ENCODE measurements at regions not wholly inside any gene's neighbourhood (a gene's known extent, or its start where the extent isn't known, plus 50 kb on each side); places are given as distances from the start of the nearest gene placed in this dataset.

- no peak for DNase-seq
Measured at GRCh38 chr7:68518060-68518459, 1080.2 kb upstream of the AUTS2 start.

GRCh38 chr7:68524126-68524525 lies 1074.1 kb upstream of the AUTS2 start:
- DNase-seq: no peak

GRCh38 chr7:68529221-68529620 lies 1069.1 kb upstream of the AUTS2 start:
- no peak for DNase-seq

DNA sequence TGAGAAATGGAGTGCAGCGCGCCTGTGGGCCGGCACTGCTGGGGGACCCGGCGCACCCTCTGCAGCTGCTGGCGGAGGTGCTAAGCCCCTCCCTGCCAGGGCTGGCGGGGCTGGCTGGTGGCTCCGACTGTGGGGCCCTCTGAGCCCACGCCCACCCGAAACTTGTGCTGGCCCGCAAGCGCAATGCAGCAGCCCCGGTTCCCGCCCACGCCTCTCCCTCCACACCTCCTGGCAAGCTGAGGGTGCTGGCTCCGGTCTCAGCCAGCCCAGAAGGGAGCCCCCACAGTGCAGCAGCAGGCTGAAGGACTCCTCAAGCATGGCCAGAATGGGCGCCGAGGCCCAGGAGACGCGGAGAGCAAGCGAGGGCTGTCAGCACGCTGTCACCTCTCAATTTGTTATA lies 1063.0 kb upstream of the AUTS2 start:
- DNase-seq: no peak

DNA sequence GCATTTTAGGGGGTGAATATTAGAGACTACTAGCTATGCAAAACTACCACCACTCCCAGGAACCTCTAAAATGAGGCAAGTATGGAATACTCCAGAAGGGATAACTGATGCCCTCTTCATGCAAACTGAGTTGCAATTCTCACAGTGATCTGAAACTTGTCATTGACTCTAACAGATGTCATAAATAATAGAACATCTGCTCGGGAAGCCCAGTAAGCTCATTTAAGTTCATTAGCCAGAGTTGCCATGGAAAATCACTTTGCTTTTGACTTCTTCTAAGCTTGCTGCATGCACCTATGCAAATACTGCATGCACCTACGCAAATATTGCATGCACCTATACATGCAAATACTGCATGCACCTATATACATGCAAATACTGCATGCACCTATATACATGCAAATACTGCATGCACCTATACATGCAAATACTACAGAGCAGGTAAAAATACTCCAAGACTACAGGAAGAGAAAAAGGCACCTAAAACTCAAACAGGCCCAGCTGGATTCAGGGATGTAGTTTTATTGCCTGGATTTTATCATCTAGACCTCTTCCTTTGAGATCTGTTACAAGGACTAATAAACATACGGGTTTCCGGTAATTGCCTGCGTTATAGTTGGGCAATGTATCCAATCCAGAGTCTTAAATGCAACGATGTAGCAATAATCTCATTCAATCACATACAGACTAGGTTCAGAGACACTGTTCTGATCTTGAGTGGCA lies 1061.1 kb upstream of the AUTS2 start:
- DNase-seq: no peak

GRCh38 chr7:68537774-68538071 lies 1060.6 kb upstream of the AUTS2 start:
- DNase-seq: no peak

DNA sequence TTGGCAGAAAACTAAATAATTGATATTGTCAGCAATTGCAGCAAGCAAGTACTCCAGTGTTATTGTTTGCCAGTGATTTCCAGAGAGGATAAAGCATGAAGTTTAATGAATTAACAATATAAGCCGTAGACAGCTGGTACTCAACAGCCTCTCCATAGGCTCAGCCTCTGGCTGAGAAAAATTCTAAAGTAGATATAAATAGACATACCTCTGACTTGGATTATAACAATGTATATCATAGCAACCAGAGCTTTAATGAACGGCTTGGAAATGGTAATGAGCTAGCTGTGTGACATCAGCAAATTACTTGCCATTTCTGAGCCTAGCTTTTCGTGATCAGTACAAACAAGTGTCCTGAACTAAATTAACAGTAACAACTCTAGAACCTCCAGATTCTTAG lies 1055.4 kb upstream of the AUTS2 start:
- no peak for DNase-seq

DNA sequence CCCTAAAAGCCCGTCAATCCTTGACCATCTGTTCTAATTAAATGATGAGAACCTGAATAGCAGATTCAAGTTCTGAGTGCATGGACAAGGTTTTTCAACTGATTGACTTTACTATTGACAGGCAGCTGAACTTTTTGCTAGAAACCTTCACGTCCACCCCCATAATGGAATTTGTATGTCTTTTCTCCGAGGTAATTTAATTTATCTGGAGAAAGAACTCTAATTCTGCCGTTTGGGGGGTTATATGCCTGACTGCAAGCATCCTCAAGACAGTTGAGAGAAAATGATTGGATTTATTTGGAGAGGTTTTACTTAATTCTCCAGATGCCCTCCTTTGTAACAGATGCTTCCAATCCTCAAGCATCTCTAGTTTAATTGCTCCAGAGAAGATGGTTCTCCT lies 1053.4 kb upstream of the AUTS2 start:
- DNase-seq: no peak

DNA sequence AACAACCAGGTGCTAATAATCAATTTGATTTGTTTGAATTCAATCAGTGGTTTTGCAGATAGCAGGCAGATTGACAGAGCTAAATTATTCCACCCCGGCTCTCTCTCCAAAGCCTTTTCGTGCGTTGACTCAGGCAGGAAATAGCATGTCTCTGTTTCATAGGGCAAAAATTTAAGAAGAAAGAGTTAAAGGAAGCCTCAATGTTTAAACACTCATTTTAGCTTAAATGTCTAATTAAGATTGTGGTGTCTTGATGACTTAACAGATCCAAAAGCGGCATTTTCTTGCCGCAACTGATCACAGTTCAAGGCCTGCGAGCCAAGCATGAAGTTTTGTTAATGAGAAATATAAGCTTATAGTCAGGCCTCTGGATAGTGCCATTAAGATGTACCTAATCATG lies 1051.1 kb upstream of the AUTS2 start:
- no peak for DNase-seq

DNA sequence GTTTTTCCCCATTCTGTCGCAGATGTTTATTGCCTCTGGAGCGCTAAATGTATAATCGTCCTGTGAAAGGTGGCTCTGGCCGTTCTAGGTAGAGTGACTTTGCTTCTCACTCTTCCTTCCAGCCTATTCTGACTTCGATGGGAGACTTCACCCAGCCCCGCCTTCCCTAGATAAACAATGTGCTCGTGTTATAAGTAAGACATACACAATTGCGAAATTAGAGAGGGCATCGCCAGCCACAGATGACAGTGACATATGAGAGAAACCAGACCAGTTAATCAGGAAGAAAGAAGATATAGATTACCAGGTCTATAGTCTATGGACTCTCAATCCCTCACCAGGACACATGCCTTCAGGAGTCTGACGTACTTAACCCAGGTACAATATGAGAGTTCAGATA lies 1050.5 kb upstream of the AUTS2 start:
- DNase-seq: no peak

DNA sequence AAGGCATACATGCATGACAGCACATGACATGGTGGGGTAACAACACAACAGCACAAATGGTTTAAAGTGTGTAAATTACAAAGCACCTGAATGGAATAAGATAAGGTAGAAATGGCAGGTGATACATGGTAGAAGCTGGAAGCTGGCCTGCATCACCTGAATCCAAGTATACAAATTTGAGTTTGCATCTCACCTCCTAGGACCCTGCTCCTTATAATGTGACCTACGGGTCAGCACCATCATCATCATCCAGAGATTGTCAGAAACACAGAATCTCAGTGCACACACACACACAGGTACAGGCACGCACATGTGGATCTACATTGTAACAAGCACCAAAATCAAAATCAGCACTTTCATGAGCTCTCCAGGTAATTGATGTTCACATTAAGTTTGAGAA lies 1048.2 kb upstream of the AUTS2 start:
- DNase-seq: no peak

GRCh38 chr7:68550635-68551034 lies 1047.6 kb upstream of the AUTS2 start:
- no peak for DNase-seq

GRCh38 chr7:68556537-68556936 lies 1041.7 kb upstream of the AUTS2 start:
- DNase-seq: no peak

DNA sequence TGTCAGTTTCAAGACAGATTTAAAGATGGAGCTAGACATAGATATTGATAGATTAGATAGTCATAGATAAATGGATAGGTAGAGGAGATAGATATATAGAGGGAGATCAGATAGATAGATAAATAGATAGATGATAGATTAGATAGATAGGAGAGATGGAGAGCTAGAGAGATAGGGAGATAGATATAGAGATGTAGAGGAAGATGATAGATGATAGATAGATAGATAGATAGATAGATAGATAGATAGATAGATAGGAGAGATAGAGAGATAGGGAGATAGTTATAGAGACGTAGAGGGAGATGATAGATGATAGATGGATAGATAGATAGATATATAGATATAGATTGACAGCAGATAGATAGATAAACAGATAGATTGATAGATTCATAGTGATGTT lies 1038.8 kb upstream of the AUTS2 start:
- no peak for DNase-seq

DNA sequence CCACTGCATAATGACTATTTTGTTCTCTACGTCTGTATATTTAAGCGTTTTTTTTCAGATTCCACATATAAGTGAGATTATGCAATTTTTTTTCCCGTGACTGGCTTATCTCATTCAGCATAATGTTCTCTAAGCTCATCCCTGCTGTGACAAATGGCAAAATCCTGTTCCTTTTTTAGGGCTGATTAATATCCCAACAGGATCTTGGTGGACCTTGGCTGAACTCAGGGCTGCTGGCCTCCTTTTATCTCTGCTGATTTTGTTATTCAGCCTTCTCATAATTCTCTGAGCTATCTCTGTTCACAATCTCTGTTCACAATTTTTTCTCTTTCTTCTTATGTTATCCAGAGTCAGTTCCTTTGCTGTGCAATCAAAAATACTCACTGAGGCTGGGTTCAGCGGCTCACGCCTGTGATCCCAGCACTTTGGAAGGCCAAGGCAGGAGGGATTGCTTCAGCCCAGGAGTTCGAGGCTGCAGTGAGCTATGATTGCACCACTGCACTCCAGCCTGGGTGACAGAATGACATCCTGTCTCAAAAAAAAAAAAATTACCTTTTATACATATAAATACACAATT lies 1035.9 kb upstream of the AUTS2 start:
- no peak for DNase-seq

DNA sequence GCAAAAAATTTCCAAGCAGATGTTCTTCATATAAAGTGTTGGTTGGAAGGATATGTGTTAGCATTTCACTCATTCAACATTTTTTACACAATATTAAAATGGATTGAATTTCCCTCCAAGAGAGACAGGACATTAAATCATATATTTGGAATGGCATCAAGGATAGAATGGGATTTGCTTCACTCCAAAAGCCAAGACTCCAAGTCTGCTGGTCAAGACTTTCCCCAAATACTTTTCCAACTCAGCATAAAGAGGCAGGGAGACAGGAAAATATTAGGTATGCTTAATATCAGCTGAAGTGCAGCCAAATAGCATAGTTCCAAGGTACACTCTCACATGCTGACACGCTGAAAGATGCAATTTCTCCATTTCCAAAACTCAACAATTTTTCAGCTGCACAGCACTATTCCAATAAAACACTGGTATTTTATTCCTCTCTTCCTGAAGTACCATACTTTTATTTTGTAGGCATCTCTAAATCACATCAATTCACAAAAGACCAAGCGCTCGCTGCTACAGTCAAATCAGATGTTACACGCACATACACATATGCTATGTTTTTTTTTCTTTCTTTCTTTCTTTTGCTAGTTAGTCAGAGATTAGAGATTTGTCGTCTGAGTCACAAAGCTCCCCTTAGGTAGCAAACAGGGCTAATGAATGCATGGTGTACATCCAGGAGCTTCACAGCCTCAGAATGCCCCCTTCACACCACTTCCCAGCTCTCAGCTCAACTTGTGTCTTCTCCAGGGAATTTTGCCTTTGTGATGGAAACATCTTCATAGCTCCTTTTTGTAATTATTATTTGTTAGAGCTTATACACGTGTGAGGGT lies 1033.8 kb upstream of the AUTS2 start:
- DNase-seq: no peak

DNA sequence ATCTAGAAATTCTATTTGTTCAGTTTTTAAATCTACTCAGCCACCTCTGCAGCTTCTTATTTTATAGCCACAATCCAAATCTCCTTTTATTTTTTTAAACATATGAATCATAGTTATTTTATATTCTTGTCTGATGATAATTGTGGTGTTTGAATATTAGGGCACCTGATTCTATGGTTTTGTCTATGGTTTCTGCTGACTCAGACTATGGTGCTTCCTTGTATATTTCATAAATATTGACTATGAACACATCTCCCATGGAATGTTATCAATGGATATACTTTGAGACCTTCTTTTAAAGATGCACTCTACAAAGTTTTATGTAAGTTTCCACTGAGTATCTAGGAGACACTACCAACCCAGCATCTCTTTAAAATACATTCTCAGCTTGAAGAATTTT lies 1027.0 kb upstream of the AUTS2 start:
- DNase-seq: no peak

GRCh38 chr7:68573271-68574005 lies 1024.8 kb upstream of the AUTS2 start:
- no peak for DNase-seq

DNA sequence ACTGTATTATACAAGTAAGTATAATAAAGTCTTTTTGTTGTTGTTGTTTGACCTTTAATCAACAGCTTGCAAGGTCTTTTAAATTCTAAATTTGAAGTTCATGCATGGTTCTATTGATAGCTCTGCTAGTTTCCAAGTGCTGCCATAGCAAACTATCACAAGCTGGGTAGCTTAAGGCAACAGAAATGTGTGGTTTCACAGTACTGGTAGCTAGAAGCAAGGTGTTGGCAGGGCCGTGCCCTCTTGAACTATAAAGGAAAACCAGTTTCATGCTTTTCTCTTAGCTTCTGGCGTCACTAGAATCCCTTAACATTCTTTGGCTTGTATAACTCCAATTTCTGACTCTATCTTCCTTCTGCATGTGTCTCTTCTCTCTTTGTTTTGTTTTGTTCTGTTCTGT lies 1021.9 kb upstream of the AUTS2 start:
- DNase-seq: no peak

DNA sequence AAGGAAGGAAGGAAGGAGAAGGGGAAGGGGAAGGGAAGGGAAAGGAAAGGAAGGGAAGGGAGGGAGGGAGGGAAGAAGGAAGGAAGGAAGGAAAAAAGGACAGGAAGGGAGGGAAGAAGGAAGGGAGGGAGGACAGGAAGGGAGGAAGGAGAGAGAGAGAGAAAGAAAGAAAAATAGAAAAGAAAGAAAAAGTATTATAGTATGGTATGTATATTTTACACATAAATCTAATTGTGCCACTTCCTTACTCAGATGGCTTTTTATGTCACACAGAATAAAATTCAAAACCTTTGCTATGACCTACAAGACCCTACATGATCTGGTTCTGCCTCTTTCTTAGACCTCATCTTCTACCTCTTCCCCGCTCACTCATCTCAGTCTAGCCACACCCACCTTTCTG lies 1016.9 kb upstream of the AUTS2 start:
- no peak for DNase-seq

DNA sequence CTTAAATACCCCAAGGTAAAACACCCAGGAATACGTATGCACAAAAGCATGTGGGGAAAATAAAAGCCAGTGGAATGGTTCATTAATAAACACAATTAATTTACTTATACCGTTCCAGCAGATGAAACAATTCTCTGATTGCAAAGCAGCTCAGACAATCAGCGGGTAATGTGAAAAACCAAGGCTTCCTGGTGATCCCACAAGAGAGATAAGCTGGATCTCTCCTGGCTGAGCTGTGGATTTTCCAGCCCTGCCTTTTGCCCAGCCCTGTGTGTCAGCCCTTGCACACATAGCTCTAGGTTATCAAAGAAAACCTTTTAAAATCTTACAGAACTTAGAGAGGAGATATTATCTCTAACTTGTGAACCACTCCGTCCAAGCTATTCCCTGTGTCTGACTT lies 1010.7 kb upstream of the AUTS2 start:
- DNase-seq: no peak

GRCh38 chr7:68601826-68602225 lies 996.4 kb upstream of the AUTS2 start:
- DNase-seq: no peak

DNA sequence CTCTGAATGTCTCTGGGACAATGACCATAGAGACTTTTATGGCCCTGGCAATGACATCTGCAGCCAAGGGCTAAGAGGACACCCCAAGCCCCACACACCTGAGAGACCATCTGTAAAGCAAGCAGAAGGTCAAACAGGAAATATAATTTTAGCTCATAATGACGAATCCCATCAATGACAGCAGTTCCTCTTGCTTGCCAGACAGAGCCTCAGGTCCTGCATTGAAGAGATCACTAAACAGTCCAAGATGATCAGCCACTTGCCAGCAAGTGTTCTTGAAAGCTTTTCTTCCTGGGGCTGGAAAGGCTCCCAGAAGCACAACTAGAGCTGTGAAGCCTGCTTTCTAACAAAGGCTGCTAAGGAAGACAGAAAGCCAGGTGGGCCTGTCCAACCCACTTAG lies 993.7 kb upstream of the AUTS2 start:
- DNase-seq: no peak

DNA sequence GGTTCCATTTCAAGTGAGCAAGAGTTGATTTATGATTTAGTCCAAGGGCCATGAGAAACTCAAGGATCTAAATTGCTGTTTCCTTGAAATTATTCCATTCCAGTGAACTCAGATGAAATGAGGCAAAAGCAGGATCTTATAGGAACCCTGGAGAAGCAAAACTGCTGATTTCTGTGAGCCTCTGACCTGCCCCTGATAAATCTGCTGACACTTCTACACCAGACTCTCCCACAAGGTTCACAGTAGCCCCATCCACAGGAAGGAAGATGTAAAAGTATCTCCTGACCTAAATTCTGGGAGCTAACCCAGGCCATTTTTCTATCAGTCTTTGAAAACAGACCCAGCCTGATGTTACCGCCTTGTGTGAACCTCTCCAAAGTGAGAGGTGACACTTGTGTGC lies 987.6 kb upstream of the AUTS2 start:
- no peak for DNase-seq

Data from activated T-cell treated with anti-CD3 and anti-CD28 coated beads for 4 hours (primary cell).